B cell (primary cell): ENCODE measurements at regions not wholly inside any gene's neighbourhood (a gene's known extent, or its start where the extent isn't known, plus 50 kb on each side); places are given as distances from the start of the nearest gene placed in this dataset.

Experiments
- ATAC-seq: fragments of 200-7000 bp; cut with Tn5 transposase; one replicate; pipeline ENCODE4 v1.10.0; 2021; ENCODE audit warnings: low read depth, mild to moderate bottlenecking, moderate number of reproducible peaks, moderate library complexity
- CTCF ChIA-PET: fragments of 350-600 bp; sonication (Branson Sonifier 250); formaldehyde crosslinking; loops from one replicate; lab custom pipeline; 2021; ENCODE audit warnings: antibody characterized with exemption, inconsistent platforms; lab: Charles Lee
- POLR2A ChIA-PET: fragments of 350-600 bp; sonication (Branson Sonifier 250); formaldehyde crosslinking; loops from one replicate; lab custom pipeline; 2021; ENCODE audit warnings: antibody characterized with exemption; lab: Charles Lee
- DNase-seq: peaks from one replicate; pipeline ENCODE4 v3.0.0; 2013
- H2AFZ ChIP-seq: 2 replicates; pipeline ENCODE4 v1.6.1; 2012; ENCODE audit warnings: mild to moderate bottlenecking, low read depth, low read length; ENCODE audit not compliant: insufficient read depth, poor library complexity, severe bottlenecking
- H3K27ac ChIP-seq, 2 donors: 1 replicate in 1 of 2; 2 replicates in 1 of 2; pipeline ENCODE4 v1.5.1; 2012 to 2013; ENCODE audit warnings: low read length in 2 of 2, mild to moderate bottlenecking in 2 of 2, moderate library complexity in 1 of 2
- H3K27me3 ChIP-seq, 4 experiments: fragments of 200-600 bp in 1 of 4; sonication (generic) in 1 of 4; replicated peaks in 1 of 4; 1 replicate in 2 of 4; 2 replicates in 2 of 4; pipeline versions ENCODE4 v1.6.1 to v1.7.0; 2013 to 2016; ENCODE audit warnings: low read length in 3 of 4, mild to moderate bottlenecking in 2 of 4, mixed read lengths in 1 of 4, moderate library complexity in 1 of 4; ENCODE audit not compliant: insufficient read depth in 4 of 4, control insufficient read depth in 3 of 4; ENCODE audit errors: control extremely low read depth in 1 of 4
- H3K36me3 ChIP-seq, 2 experiments: replicated peaks in 1 of 2; 1 replicate in 1 of 2; 2 replicates in 1 of 2; pipeline versions ENCODE4 v1.6.1 to v1.7.1; 2013; ENCODE audit warnings: low read length in 1 of 2; ENCODE audit not compliant: insufficient read depth in 2 of 2, control insufficient read depth in 1 of 2; ENCODE audit errors: control extremely low read depth in 1 of 2, extremely low read depth in 1 of 2
- H3K4me1 ChIP-seq, 2 donors: fragments of 200-600 bp in 1 of 2; sonication (generic) in 1 of 2; 1 replicate in 1 of 2; 2 replicates in 1 of 2; pipeline versions ENCODE4 v1.5.1 to v1.6.1; 2013 to 2017; ENCODE audit warnings: low read length in 2 of 2; ENCODE audit not compliant: control insufficient read depth in 2 of 2, insufficient read depth in 2 of 2
- H3K4me2 ChIP-seq: replicated peaks from 2 replicates; pipeline ENCODE3; 2012; ENCODE audit warnings: mild to moderate bottlenecking, low read depth, low read length; ENCODE audit not compliant: poor library complexity, severe bottlenecking
- H3K4me3 ChIP-seq, 5 experiments: fragments of 200-600 bp in 1 of 5; sonication (generic) in 1 of 5; 1 replicate in 3 of 5; 2 replicates in 2 of 5; pipeline versions ENCODE4 v1.5.1 to v1.7.0; 2011 to 2016; ENCODE audit warnings: low read length in 4 of 5, mild to moderate bottlenecking in 4 of 5, low read depth in 2 of 5, control low read depth in 1 of 5, moderate library complexity in 1 of 5; ENCODE audit not compliant: insufficient read depth in 1 of 5; ENCODE audit errors: control extremely low read depth in 1 of 5, extremely low read depth in 1 of 5
- H3K79me2 ChIP-seq: fragments of 200-600 bp; sonication (generic); one replicate; pipeline ENCODE4 v1.6.0; 2016; ENCODE audit warnings: low read length; ENCODE audit not compliant: control insufficient read depth, insufficient read depth
- H3K9ac ChIP-seq: fragments of 200-600 bp; sonication (generic); 2 replicates; pipeline ENCODE4 v1.6.1; 2017; ENCODE audit warnings: mild to moderate bottlenecking, low read length, moderate library complexity
- H3K9me3 ChIP-seq, 3 donors: one replicate each; pipeline versions ENCODE4 v1.6.1 to v1.7.1; 2013; ENCODE audit warnings: low read length in 2 of 3; ENCODE audit not compliant: control insufficient read depth in 2 of 3, insufficient read depth in 1 of 3; ENCODE audit errors: control extremely low read depth in 1 of 3
- H4K20me1 ChIP-seq: 2 replicates; pipeline ENCODE4 v1.6.0; 2012; ENCODE audit warnings: mild to moderate bottlenecking, low read length; ENCODE audit not compliant: insufficient read depth, control insufficient read depth, poor library complexity, severe bottlenecking
- H3K27ac Mint-ChIP-seq: one replicate; pipeline ENCODE4 v1.8.0; 2021; ENCODE audit warnings: mixed read lengths
- H3K27me3 Mint-ChIP-seq: one replicate; pipeline ENCODE4 v1.8.0; 2021; ENCODE audit warnings: mixed read lengths
- H3K4me1 Mint-ChIP-seq: one replicate; pipeline ENCODE4 v1.8.0; 2021; ENCODE audit warnings: mixed read lengths
- H3K4me3 Mint-ChIP-seq: one replicate; pipeline ENCODE4 v1.8.0; 2021; ENCODE audit warnings: mixed read lengths
- H3K9me3 Mint-ChIP-seq: one replicate; pipeline ENCODE4 v1.8.0; 2022; ENCODE audit warnings: mixed read lengths; ENCODE audit not compliant: insufficient read depth
- EZH2 ChIP-seq: IDR thresholded peaks from 2 replicates; pipeline ENCODE4 v1.6.1; 2012; ENCODE audit warnings: borderline replicate concordance, low read depth, mild to moderate bottlenecking, moderate library complexity, low read length; ENCODE audit not compliant: insufficient read depth, poor library complexity, severe bottlenecking
- WGBS: methylation state at CpG from one replicate; pipeline ENCODE4 v1.1.5; 2013; ENCODE audit warnings: missing lambda C conversion rate; ENCODE audit not compliant: insufficient coverage; 5-methylcytosine and 5-hydroxymethylcytosine counted together
- intact Hi-C: fragments of 100-400 bp; cut with micrococcal nuclease; formaldehyde crosslinking; loops from one replicate; pipeline ENCODE4 v1.10.0; 2022
- TF ChIP-seq, protein P1 (sequence below): fragments of 200-600 bp; IDR thresholded peaks from one replicate; pipeline ENCODE4 v1.8.0; 2022; ENCODE audit warnings: antibody characterized with exemption, mild to moderate bottlenecking

GRCh38 chr2:117179405-117179804 lies 635.1 kb upstream of the DDX18 start:
- Histone ChIP-seq H3K4me3 (no peak overlapping the region), H3K4me1 (no peaks in the 10 kb centered on the region), H3K9me3 (no peaks in the 10 kb centered on the region), H4K20me1 (no peaks in the 10 kb centered on the region), H3K27me3 (no peaks in the 10 kb centered on the region), H3K27ac (no peak overlapping the region), H3K4me2 (no peak overlapping the region), H3K36me3 (no peaks in the 10 kb centered on the region), H3K79me2 (no peaks in the 10 kb centered on the region), H3K9ac (no peak overlapping the region), H2AFZ (no peak overlapping the region)
- CTCF ChIA-PET = no interaction called here
- DNase-seq (no peak), ATAC-seq (no peak)
- intact Hi-C loops = no loop called here
- H3K9me3 Mint-ChIP-seq = peaks cover 4% of the 10 kb centered on the region
- H3K4me3 Mint-ChIP-seq = no peak overlapping the region
- no peaks in the 10 kb centered on the region for H3K4me1 Mint-ChIP-seq
- WGBS = no CpG with 5 or more reads among the region's 3 CpGs
- TF ChIP-seq EZH2 = no peak
- H3K27ac Mint-ChIP-seq = no peak overlapping the region
- H3K27me3 Mint-ChIP-seq = no peaks in the 10 kb centered on the region
- POLR2A ChIA-PET = no interaction called here

DNA sequence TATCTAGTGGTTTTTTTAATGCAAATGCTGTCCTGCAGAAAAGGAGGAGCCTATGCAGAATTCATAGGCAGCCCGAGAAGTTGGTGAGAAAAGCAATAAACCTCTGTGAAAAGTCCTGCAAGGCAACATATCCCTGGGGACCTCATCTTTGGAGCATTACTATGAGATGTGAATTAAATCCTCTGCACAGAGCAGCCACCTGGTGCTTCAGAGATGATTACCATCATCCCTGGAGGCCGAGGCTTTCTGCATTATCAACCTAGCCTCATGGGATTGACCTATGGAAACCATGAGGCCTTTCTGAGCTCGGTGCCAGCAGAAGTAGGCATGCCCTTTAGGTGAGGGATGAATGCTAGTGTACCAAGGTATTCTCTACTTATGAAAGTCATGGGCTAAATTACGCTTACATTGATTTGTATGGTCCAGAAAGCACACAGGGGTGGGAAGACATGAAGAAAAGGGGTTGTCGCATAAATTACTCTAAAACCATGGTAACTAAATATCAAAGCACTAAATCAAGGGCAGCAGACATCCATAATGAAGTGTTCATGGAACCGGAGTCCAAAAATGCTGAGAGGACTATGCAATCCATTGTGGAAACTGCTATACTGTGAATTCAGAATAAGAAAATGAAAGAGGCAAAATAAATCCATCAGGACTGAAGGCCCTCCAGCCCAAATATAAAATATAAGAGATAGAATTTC lies 623.5 kb upstream of the DDX18 start:
- no peak for DNase-seq
- no peak overlapping the region for H3K9ac ChIP-seq
- no peaks in the 10 kb centered on the region for H3K4me1 Mint-ChIP-seq
- H2AFZ ChIP-seq = no peak overlapping the region
- H3K9me3 Mint-ChIP-seq = peaks cover 4% of the 10 kb centered on the region
- H3K4me1 ChIP-seq = no peaks in the 10 kb centered on the region
- WGBS = 75% methylated on average over 1 of the region's 6 CpGs
- no peaks in the 10 kb centered on the region for H3K9me3 ChIP-seq
- intact Hi-C loops = no loop called here
- no peak overlapping the region for H3K4me3 Mint-ChIP-seq
- ChIA-PET CTCF (no interaction called here), POLR2A (no interaction called here)
- H4K20me1 ChIP-seq = no peaks in the 10 kb centered on the region
- H3K27me3 Mint-ChIP-seq = no peaks in the 10 kb centered on the region
- TF ChIP-seq, protein P1, sequence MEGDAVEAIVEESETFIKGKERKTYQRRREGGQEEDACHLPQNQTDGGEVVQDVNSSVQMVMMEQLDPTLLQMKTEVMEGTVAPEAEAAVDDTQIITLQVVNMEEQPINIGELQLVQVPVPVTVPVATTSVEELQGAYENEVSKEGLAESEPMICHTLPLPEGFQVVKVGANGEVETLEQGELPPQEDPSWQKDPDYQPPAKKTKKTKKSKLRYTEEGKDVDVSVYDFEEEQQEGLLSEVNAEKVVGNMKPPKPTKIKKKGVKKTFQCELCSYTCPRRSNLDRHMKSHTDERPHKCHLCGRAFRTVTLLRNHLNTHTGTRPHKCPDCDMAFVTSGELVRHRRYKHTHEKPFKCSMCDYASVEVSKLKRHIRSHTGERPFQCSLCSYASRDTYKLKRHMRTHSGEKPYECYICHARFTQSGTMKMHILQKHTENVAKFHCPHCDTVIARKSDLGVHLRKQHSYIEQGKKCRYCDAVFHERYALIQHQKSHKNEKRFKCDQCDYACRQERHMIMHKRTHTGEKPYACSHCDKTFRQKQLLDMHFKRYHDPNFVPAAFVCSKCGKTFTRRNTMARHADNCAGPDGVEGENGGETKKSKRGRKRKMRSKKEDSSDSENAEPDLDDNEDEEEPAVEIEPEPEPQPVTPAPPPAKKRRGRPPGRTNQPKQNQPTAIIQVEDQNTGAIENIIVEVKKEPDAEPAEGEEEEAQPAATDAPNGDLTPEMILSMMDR = no peak
- TF ChIP-seq EZH2 = no peak
- H3K4me3 ChIP-seq = no peak overlapping the region
- ATAC-seq = no peak
- no peak overlapping the region for H3K27ac Mint-ChIP-seq
- no peak overlapping the region for H3K4me2 ChIP-seq
- H3K36me3 ChIP-seq = no peaks in the 10 kb centered on the region
- no peak overlapping the region for H3K27ac ChIP-seq
- H3K27me3 ChIP-seq = no peaks in the 10 kb centered on the region
- no peaks in the 10 kb centered on the region for H3K79me2 ChIP-seq
